ENCODE measurements at regions not wholly inside any gene's neighbourhood (a gene's known extent, or its start where the extent isn't known, plus 50 kb on each side); places are given as distances from the start of the nearest gene placed in this dataset.

- TF ChIP-seq POLR2A (IDR thresholded peaks at IDR 0.05; ENCODE audit: low read depth, low read length), result no peak
- no peak for TF ChIP-seq SPI1 (IDR thresholded peaks at IDR 0.05; ENCODE audit: low read depth, low read length)
- TF ChIP-seq POLR2AphosphoS5 (IDR thresholded peaks at IDR 0.05; ENCODE audit: low read depth, low read length), result no peak
- no peak for TF ChIP-seq TAF1 (IDR thresholded peaks at IDR 0.05; ENCODE audit: low read depth, low read length)
- no peak for TF ChIP-seq POU2F2 (IDR thresholded peaks at IDR 0.05; ENCODE audit: low read depth, low read length)
- TF ChIP-seq PAX5 (IDR thresholded peaks at IDR 0.05; ENCODE audit: insufficient read depth, low read length, severe bottlenecking), result no peak
Observed at GRCh38 chr6:98260382-98260781, 574.0 kb upstream of the POU3F2 start.
